HEK293 (cell line): ENCODE measurements at regions not wholly inside any gene's neighbourhood (a gene's known extent, or its start where the extent isn't known, plus 50 kb on each side); places are given as distances from the start of the nearest gene placed in this dataset.

Experiments
- CTCF ChIA-PET: fragments of 350-600 bp; formaldehyde crosslinking; extraction: SDS; loops from one replicate; lab custom pipeline; 2021; ENCODE audit warnings: antibody characterized with exemption; lab: Yijun Ruan, JAX
- POLR2A ChIA-PET: fragments of 300-600 bp; formaldehyde crosslinking; extraction: SDS; loops from one replicate; lab custom pipeline; 2020; ENCODE audit warnings: antibody characterized with exemption, inconsistent platforms; lab: Yijun Ruan, JAX
- H3K27ac ChIP-seq: fragments of 200-500 bp; sonication (Bioruptor generic); 2 replicates; pipeline ENCODE4 v1.5.1; 2014; ENCODE audit warnings: low read depth, low read length, control low read depth, inconsistent platforms; ENCODE audit errors: extremely low read depth
- H3K36me3 ChIP-seq, 2 experiments: fragments of 200-500 bp in 1 of 2; sonication (Bioruptor generic) in 1 of 2; 1 replicate in 1 of 2; 2 replicates in 1 of 2; pipeline ENCODE4 v1.5.1; 2014 to 2017; ENCODE audit warnings: inconsistent platforms in 2 of 2, low read length in 2 of 2; ENCODE audit not compliant: control insufficient read depth in 2 of 2, insufficient read depth in 1 of 2
- H3K4me1 ChIP-seq: fragments of 200-500 bp; sonication (Bioruptor generic); 2 replicates; pipeline ENCODE4 v1.5.1; 2014; ENCODE audit warnings: mild to moderate bottlenecking, low read length, inconsistent platforms; ENCODE audit not compliant: control insufficient read depth, insufficient read depth
- H3K4me3 ChIP-seq: 2 replicates; pipeline ENCODE4 v1.5.1; 2011; ENCODE audit warnings: low read depth, mild to moderate bottlenecking, control low read depth, low read length, moderate library complexity
- H3K9me3 ChIP-seq: fragments of 200-500 bp; sonication (Bioruptor generic); 2 replicates; pipeline ENCODE4 v1.5.1; 2014; ENCODE audit warnings: low read depth, low read length, inconsistent platforms; ENCODE audit not compliant: control insufficient read depth, insufficient read depth
- GLI4 ChIP-seq: fragments of 450-650 bp; formaldehyde crosslinking; IDR thresholded peaks from 2 replicates; pipeline ENCODE4 v1.5.1; 2016; ENCODE audit warnings: missing biosample characterization, missing genetic modification characterization
- HOXC10 ChIP-seq: sonication (generic); formaldehyde crosslinking; IDR thresholded peaks from 2 replicates; pipeline ENCODE4 v1.8.1; 2023; ENCODE audit warnings: mild to moderate bottlenecking, missing genetic modification reagents
- KLF9 ChIP-seq: fragments of 450-650 bp; formaldehyde crosslinking; IDR thresholded peaks from 2 replicates; pipeline ENCODE4 v1.5.1; 2016; ENCODE audit warnings: missing biosample characterization, missing genetic modification characterization, low read depth
- PRDM2 ChIP-seq: fragments of 450-650 bp; formaldehyde crosslinking; IDR thresholded peaks from 2 replicates; pipeline ENCODE4 v1.5.1; 2016; ENCODE audit warnings: missing biosample characterization, missing genetic modification characterization, borderline replicate concordance
- TRIM28 ChIP-seq: IDR thresholded peaks from 2 replicates; pipeline ENCODE4 v1.6.1; 2011; ENCODE audit warnings: low read length, control low read depth, borderline replicate concordance
- ZBTB17 ChIP-seq: fragments of 450-650 bp; formaldehyde crosslinking; IDR thresholded peaks from 2 replicates; pipeline ENCODE4 v1.5.1; 2016; ENCODE audit warnings: missing biosample characterization, missing genetic modification characterization
- ZBTB21 ChIP-seq: fragments of 450-650 bp; formaldehyde crosslinking; IDR thresholded peaks from 2 replicates; pipeline ENCODE4 v1.5.1; 2017; ENCODE audit warnings: missing biosample characterization, missing genetic modification characterization
- ZNF148 ChIP-seq: fragments of 450-650 bp; formaldehyde crosslinking; IDR thresholded peaks from 2 replicates; pipeline ENCODE4 v1.5.0; 2017; ENCODE audit warnings: missing biosample characterization, missing genetic modification characterization, borderline replicate concordance
- ZNF16 ChIP-seq: fragments of 450-650 bp; formaldehyde crosslinking; IDR thresholded peaks from 2 replicates; pipeline ENCODE4 v1.5.1; 2016; ENCODE audit warnings: low read depth, missing biosample characterization, missing genetic modification characterization
- ZNF214 ChIP-seq: fragments of 450-650 bp; formaldehyde crosslinking; IDR thresholded peaks from 2 replicates; pipeline ENCODE4 v1.5.1; 2017; ENCODE audit warnings: missing biosample characterization, mild to moderate bottlenecking, missing genetic modification characterization, borderline replicate concordance
- ZNF23 ChIP-seq: fragments of 450-650 bp; formaldehyde crosslinking; IDR thresholded peaks from 2 replicates; pipeline ENCODE4 v1.5.1; 2016; ENCODE audit warnings: missing biosample characterization, missing genetic modification characterization, borderline replicate concordance
- ZNF518A ChIP-seq: fragments of 450-650 bp; formaldehyde crosslinking; conservative IDR thresholded peaks from 2 replicates; pipeline ENCODE4 v1.5.1; 2016; ENCODE audit warnings: low read depth, missing biosample characterization, missing genetic modification characterization
- ZNF580 ChIP-seq: fragments of 450-650 bp; formaldehyde crosslinking; IDR thresholded peaks from 2 replicates; pipeline ENCODE4 v1.5.1; 2016; ENCODE audit warnings: missing biosample characterization, missing genetic modification characterization
- ZNF791 ChIP-seq: fragments of 450-650 bp; formaldehyde crosslinking; IDR thresholded peaks from 2 replicates; pipeline ENCODE4 v1.5.1; 2016; ENCODE audit warnings: missing biosample characterization, missing genetic modification characterization
- ZSCAN30 ChIP-seq: fragments of 450-650 bp; IDR thresholded peaks from 2 replicates; pipeline ENCODE4 v1.5.1; 2018; ENCODE audit warnings: missing biosample characterization, mild to moderate bottlenecking, missing genetic modification characterization, moderate library complexity
- TF ChIP-seq, protein P1 (sequence below): fragments of 450-650 bp; formaldehyde crosslinking; IDR thresholded peaks from 2 replicates; pipeline ENCODE4 v1.5.1; 2017; ENCODE audit warnings: missing biosample characterization, missing genetic modification characterization

DNA sequence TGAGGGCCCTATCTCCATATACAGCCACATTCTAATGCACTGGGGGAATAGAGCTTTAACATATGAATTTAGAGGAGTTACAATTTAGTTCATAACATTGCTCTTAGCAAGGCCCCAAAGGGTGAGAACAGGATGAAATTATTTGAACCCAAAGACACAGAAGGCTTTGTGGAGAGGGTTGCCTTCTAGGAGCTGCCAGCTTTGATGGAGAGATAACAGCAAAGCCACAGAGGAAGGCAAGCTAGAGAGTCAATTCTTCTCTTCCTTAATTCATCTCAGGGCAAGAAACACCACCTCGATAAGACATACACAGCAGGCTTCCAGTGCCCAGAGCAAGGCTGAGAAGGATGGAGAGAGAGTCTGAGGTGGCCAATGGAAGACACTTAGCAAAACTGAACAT lies 94.8 kb upstream of the TMPRSS15 start:
- POLR2A ChIA-PET: no interaction called here
- CTCF ChIA-PET: interaction anchor here (0.6 kb wide), 1 partner anchor 16 kb away, joined by 3 read pairs; no protein-coding TSS in a partner anchor

More for the DNA sequence above, 94.8 kb upstream of the TMPRSS15 start:
- Histone ChIP-seq H3K27ac (no peak overlapping the region), H3K4me1 (no peaks in the 10 kb centered on the region), H3K9me3 (no peaks in the 10 kb centered on the region), H3K36me3 (no peaks in the 10 kb centered on the region), H3K4me3 (no peak overlapping the region)
- TF ChIP-seq ZNF16 (tag by site-specific recombination) (no peak), ZNF23 (tag by site-specific recombination) (no peak), ZNF214 (no peak), TRIM28 (no peak), ZSCAN30 (no peak), ZNF148 (tag by site-specific recombination) (no peak), ZBTB17 (tag by site-specific recombination) (no peak), ZBTB21 (tag by site-specific recombination) (no peak), ZNF518A (tag by site-specific recombination) (no peak), HOXC10 (CRISPR knock-in tag) (no peak), PRDM2 (tag by site-specific recombination) (no peak), GLI4 (tag by site-specific recombination) (no peak), KLF9 (no peak), ZNF791 (no peak), ZNF580 (tag by site-specific recombination) (no peak)
- TF ChIP-seq, protein P1, sequence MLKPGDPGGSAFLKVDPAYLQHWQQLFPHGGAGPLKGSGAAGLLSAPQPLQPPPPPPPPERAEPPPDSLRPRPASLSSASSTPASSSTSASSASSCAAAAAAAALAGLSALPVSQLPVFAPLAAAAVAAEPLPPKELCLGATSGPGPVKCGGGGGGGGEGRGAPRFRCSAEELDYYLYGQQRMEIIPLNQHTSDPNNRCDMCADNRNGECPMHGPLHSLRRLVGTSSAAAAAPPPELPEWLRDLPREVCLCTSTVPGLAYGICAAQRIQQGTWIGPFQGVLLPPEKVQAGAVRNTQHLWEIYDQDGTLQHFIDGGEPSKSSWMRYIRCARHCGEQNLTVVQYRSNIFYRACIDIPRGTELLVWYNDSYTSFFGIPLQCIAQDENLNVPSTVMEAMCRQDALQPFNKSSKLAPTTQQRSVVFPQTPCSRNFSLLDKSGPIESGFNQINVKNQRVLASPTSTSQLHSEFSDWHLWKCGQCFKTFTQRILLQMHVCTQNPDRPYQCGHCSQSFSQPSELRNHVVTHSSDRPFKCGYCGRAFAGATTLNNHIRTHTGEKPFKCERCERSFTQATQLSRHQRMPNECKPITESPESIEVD: no peak
